Renal cortical epithelial cell (primary cell): ENCODE measurements at regions not wholly inside any gene's neighbourhood (a gene's known extent, or its start where the extent isn't known, plus 50 kb on each side); places are given as distances from the start of the nearest gene placed in this dataset.

Source experiments
- DNase-seq: peaks from one replicate; pipeline ENCODE4 v3.0.0-alpha.2; 2011; ENCODE audit warnings: low read depth

GRCh38 chr6:14635934-14636591, 518.5 kb downstream of the CD83 start:
- DNase-seq: no peak

GRCh38 chr6:14638435-14638905, 520.9 kb downstream of the CD83 start:
- no peak for DNase-seq

- peak; percentile 29 for DNase-seq
These were observed 521.6 kb downstream of the CD83 start for GRCh38 chr6:14638906-14639761.

- DNase-seq: no peak
These were observed 522.5 kb downstream of the CD83 start for GRCh38 chr6:14639983-14640599.

GRCh38 chr6:14640631-14641030, 523.1 kb downstream of the CD83 start:
- no peak for DNase-seq

GRCh38 chr6:14641423-14642135, 524.0 kb downstream of the CD83 start:
- DNase-seq: no peak

- DNase-seq: no peak
These were observed 524.5 kb downstream of the CD83 start for GRCh38 chr6:14642136-14642505.

- DNase-seq: no peak
These were observed 525.3 kb downstream of the CD83 start for GRCh38 chr6:14642842-14643241.

GRCh38 chr6:14644381-14644780, 526.8 kb downstream of the CD83 start:
- no peak for DNase-seq

GRCh38 chr6:14645221-14645620, 527.6 kb downstream of the CD83 start:
- no peak for DNase-seq

GRCh38 chr6:14645841-14646240, 528.3 kb downstream of the CD83 start:
- peak; percentile 47 for DNase-seq

GRCh38 chr6:14646371-14646770, 528.8 kb downstream of the CD83 start:
- no peak for DNase-seq

GRCh38 chr6:14647357-14647756, 529.8 kb downstream of the CD83 start:
- DNase-seq: no peak

GRCh38 chr6:14652536-14652935, 535.0 kb downstream of the CD83 start:
- DNase-seq: peak; percentile 23

- no peak for DNase-seq
These were observed 537.9 kb downstream of the CD83 start for GRCh38 chr6:14655201-14656061.

- DNase-seq: no peak
These were observed 538.5 kb downstream of the CD83 start for GRCh38 chr6:14656078-14656521.

- DNase-seq: no peak
These were observed 539.1 kb downstream of the CD83 start for GRCh38 chr6:14656649-14657048.

- DNase-seq: no peak
These were observed 540.5 kb downstream of the CD83 start for GRCh38 chr6:14658030-14658429.

- no peak for DNase-seq
These were observed 541.5 kb downstream of the CD83 start for GRCh38 chr6:14658886-14659561.

GRCh38 chr6:14659841-14660240, 542.3 kb downstream of the CD83 start:
- DNase-seq: no peak
